Hematopoietic multipotent progenitor cell treated with erythropoietin and hydrocortisone succinate and interleukin-3 and kit ligand, for 17 days (in vitro differentiated cells): ENCODE measurements at regions not wholly inside any gene's neighbourhood (a gene's known extent, or its start where the extent isn't known, plus 50 kb on each side); places are given as distances from the start of the nearest gene placed in this dataset.

ENCODE experiments used
- DNase-seq: peaks from one replicate; pipeline ENCODE4 v3.0.0-alpha.2; 2015; ENCODE audit warnings: low spot score

DNA sequence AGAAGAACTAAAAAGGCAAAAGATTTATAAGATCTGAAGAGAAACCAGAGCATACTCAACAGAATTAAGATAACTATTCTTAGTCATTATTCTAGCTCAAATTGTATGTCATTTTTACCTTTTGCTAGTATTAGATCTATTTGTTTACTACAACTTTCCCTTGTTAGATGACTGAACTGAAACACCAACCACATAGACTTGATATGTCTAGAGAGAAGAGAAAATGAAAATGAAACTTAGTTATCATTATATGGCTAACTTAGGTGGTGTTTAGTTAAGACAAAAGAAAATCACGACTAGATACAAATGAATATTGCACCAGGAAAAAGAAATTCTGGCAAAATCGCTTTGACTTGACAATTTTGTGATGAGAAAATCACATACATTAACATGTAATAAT is 690.8 kb downstream of the PCDH18 start:
- DNase-seq: no peak

DNA sequence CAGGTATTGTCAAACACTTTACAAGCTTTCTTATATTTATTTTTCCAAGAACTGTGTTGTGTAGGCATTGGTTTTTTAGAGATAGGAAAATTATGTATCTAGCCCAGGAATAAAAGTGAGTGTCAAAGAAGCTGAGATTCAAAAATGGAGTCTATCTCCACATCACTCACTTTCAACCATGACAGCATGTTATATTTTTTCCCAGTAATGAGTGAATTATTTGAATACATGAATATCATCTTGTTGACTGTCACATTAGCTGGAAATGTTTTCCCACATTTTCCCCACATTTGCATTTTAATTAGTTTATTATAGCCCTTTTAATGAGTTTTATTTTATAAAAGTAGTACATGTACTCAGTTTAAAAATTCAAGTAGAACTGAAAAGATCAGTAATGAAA is 693.7 kb downstream of the PCDH18 start:
- no peak for DNase-seq

DNA sequence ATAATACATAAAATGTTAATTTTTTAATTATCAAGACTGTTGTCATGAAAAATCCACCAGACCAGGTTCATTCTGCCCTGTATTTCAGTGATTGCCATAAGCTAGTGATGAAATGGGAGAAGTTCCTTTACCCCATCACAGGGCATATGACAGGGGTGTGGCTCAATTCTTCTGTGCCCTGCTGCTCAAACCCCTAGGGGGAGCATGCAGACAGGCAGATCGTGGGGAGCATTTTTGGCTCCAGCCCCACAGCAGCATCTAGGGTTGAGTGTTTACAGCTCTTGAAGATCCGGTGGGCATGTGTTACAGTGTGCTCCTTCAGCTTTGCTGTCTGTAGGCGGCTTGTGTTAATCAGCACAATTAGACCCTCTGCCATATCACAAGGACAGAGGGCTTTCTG is 700.7 kb downstream of the PCDH18 start:
- no peak for DNase-seq

DNA sequence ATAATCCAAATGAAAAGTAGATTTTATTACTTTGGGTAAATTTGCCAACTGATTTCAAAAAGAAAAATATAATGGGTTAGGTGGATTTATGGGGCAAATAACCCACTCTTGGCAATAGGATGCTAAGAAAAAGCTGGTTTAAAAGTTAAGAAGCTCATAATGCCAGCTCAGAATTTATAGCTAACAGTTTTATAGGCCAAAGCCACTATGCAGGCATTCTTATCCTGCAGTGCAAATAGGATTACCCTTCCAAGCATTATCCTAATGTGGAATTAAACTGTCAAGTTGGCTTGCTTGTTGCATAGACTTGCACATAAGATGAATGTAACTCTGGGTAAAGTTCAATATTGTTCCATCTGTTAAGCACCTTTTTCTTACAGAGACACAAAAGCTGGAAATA is 703.0 kb downstream of the PCDH18 start:
- no peak for DNase-seq

DNA sequence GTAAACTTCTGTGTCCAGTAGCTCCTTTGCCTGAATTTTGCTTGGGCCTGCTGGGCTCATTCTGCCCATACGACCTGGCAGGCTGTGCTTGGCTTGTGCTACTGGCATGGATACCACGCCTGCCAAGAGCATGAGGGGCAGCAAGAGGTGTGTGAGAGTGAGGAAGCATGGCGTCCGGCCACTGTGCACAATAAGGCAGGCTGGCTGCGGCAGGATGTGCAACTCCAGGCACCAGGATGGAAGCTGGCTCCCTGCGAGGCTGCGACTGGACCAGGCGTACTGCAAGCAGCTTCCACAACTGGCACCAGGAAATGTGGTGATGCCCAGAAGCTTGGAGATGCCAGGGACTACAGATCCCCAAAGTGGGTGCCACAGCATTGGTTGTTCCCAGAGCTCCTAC is 709.3 kb downstream of the PCDH18 start:
- no peak for DNase-seq

DNA sequence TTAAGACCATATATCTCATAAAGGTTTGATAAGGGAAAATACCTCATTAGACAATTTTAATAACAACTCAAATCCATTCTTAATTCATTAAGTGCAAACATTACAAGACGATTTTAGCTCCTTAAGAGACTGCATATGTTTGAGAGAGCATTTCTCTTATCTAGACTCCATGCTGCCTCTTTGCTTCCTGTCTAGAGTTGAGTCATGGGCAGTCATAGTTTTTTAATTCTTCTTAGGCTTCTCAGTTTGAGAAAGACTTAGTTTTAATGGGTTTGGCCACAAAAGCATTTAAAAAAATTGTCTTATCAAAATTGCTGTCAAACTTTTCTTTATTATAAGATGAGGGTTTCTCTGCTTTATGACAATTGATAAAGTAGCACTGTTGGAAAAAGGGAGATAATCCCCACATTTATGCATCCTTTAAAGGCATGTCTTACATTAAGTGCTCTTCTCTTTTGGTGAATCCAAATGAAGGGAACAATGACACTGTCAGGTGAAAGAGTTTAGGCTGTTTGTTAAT is 713.4 kb downstream of the PCDH18 start:
- no peak for DNase-seq

DNA sequence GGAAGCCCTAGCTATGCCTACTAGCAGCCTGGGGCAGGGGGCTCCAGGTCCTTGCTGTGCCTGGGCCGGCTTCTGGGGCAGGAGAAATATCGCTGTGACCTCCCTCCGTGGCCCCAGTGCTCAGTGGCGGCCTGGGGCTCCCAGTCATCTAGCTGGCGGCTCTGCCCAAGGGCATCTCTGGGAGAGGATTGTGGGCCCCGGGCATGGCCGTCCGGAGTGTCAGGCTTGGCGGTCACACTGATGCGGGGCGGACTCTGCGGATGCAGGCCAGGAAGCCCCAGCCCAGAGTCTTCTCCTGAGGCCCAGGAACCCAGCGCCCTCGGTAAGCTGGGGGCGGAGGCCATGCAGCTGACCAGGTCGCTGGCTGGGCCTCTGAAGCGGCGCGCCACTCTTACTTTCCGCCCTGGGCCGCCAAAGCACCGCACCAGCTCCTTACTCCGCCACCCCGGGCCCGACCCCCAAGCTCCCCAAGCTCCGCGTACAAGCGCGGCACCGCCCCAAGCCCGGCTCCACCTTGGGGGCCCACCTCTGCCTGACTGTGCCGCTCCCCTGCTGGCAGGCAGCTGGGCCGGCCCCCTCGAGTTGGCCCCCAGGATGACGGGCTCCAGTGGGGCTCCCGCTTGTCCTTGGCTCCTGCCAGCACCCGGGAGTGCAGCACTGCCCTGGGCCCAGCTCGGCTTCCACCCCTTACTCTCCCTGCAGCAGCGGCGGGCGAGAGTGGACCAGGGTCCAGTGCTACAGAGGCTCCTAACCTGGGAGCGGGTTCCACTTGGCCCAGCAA is 720.0 kb downstream of the PCDH18 start:
- no peak for DNase-seq

DNA sequence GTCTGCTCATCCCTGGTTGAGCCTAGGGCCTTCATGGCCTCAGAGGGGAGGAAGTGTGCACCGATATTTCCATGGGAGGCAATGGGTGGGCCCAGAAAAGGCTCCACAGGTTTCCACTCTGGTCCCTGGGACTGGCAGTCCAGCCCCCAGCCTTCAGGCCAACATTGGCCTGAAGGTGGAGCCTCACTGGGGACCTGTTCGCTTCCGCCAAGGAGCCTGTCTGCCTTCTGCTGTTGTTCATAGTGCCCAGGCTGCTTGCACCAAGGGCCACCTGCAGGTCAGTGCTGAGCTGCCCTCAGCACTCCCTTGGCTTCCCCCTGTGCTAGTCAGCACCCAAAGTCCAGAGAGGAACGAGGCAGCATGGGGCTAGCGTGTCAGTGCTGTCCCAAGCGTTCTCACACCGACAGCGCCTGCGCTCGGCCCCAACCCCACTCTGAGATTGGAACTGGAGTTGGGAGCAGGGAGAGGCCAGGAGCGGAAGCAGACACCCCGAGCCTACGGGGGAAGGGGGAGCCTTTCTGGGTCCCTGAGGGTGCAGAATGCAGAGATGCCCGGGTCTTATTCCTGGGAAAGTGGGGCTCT is 720.7 kb downstream of the PCDH18 start:
- no peak for DNase-seq

DNA sequence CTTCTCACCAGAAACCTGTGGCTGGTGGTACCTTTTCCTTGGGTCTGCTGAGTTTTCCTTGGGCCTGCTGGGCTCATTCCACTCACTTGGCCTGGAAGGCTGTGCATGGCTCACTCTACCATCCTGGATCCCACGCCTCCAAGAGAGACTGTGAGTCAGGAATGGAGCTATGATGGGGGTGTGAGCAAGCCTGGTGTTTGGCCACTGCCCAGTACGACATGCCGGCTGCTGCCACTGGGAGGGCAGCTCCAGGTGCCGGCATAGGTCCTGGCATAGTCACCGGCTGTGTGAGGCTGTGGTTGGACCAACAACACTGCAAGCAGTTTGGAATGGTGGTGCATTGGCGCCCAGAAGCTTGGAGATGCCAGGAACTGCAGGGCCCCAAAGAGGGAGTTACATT is 721.7 kb downstream of the PCDH18 start:
- no peak for DNase-seq

DNA sequence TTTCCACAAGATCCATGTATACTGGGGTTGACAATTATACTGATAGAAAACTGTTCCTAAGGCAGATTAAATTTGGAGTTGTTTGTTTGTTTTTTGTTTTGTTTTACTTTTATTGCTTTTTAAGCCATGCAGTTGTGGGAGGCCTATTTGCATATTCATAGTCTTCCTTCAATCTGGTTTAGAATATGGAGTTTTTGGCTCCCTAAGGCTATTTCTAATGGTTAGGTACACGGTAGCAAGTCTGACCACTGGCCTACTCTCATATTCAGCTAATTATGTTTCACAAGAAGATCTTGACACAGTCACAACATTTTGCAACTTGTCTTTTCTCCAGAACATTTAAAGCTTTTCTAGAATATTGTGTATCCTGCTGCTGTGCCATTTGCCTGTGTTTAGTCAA is 725.5 kb downstream of the PCDH18 start:
- DNase-seq: no peak

DNA sequence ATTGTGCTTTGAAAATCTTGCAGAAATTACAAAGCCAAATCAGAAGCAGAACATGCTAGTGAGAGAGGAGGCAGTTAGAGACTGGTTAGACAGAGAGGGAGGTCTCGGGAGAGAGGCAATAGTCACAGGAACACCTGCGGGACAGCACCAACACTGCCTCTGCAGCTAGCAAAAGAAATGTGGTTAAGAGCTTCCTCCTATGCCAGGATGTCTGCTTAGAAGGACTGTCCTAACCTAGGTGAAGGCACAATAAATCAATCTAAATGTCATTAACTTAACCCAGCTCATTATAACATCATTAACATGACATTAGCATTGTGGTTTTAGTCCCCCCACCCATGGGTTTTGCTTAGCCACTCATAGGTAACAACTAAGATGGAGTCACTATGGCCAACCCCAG is 726.7 kb downstream of the PCDH18 start:
- DNase-seq: no peak

DNA sequence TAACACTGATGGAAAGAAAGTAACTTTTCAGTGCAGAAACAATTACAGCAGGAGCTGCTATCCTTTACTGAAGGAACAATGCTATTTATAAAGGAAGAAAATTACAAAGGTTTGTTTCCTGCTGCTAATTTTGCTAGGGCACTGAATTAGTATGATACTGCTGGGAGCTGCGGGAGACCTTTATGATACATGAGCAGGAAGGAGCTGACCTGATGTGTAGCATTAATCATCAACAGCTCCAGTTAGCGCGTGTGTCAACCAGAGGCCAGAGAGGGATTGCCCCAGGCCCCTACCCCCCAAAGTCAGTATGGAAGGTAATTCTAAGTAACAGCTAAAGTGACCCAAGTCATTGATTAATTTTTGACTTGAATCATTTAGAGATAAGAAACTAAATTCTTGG is 728.9 kb downstream of the PCDH18 start:
- no peak for DNase-seq

DNA sequence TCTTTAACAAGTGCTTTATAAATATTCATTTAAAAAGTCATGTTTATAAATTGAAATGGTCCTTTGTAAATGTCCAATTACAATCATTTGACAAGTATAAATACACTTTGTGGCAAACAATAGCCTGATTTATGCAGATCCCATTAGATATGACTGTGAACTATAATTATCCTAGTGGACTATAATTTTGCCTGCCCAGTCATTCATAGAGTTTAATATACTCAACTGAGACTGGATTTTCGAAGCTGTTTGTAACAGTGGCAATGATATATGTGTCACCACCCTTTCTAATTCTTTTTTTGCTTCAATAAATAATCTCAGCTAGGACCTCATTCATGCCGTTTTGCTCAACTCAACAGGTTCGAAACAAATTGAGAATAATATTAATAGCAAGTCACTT is 732.0 kb downstream of the PCDH18 start:
- no peak for DNase-seq

DNA sequence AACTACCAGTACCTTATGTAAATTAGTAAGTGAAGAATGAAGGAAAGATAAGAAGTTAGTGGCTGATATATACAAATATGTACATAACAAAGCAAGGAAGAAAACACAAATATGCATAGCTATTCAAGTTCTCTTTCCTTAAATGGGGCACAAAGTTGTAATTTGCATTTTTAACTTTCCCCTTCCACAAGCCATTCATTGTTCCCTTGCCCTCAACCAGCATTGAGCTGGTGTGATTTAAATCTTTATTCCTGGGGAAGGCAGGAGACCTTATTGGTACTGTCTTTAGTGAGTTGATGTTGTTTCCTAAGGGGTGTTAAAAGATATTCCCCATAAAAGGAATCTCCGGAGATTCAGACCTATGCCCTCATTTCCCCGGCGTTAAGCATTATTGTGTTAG is 735.3 kb downstream of the PCDH18 start:
- DNase-seq: no peak

DNA sequence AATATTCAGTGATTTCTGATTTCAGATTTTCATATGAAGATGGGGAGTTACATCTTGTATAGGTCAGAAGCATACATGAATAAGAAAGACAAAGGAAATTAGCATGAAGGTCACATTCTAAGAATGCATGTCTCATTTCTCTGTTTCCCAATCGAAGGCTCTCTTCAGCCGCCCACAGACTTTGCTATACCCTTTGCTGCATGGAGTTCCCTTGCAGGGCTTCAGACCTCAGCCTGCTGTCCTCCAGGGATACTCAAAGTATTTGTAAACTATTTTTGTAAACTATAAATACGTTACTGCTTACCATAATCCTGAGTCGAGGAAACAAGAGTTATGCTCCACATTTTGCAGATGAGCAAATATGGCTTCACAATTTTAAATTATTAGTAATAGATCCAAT is 738.4 kb downstream of the PCDH18 start:
- DNase-seq: no peak

DNA sequence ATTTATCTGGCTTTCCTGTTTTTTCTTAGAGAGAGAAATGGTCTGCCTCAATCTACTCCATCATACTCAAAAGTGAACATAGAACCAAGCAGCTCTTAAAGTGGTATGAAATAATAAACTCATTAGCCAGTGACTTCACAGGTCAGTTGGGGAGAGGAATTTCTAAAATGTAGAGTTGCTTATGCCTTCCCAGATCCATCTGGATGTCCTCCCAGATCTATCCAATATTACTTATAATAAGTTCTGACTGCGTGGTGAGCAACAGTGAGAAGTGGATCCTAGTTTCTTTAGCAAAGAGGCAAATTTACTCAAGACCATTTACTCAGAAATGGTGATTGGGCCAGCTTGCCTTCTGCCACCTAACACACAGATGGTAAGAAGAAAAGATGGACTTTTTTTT is 748.0 kb downstream of the PCDH18 start:
- DNase-seq: no peak

DNA sequence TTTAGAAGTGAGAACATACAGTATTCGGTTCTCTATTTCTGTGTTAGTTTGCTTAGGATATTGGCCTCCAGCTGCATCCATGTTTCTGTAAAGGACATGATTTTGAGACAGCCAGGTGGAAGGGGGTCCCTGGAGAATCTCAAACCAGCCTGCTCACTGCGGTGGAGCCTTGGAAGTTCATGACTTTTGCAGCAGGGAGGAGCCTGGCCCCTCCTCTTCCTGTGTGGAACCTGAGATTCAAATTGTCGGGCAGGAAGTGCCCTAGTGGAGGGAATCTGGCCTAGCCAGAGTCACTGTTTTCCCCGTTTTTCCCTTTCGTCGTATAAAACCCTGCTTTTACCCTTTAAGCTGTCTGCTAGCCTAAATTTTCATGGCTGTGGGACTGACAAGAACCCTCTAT is 762.6 kb downstream of the PCDH18 start:
- DNase-seq: no peak

DNA sequence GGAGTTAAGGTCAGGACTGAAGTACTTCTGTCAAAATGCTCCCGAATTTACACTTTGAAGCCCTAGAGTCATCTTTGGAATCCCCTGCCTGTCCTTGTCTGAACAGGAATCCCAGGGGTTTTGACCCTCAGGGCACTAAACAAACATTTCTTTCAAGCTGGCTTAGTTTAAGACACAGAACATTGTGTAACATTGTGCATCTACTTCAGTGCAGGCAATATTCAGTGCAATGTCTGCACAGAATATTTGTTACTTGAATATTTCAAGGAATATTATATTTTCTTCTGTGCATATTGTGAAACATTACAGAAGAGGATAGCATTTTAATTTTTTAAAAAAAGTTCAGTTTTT is 763.4 kb downstream of the PCDH18 start:
- DNase-seq: no peak

DNA sequence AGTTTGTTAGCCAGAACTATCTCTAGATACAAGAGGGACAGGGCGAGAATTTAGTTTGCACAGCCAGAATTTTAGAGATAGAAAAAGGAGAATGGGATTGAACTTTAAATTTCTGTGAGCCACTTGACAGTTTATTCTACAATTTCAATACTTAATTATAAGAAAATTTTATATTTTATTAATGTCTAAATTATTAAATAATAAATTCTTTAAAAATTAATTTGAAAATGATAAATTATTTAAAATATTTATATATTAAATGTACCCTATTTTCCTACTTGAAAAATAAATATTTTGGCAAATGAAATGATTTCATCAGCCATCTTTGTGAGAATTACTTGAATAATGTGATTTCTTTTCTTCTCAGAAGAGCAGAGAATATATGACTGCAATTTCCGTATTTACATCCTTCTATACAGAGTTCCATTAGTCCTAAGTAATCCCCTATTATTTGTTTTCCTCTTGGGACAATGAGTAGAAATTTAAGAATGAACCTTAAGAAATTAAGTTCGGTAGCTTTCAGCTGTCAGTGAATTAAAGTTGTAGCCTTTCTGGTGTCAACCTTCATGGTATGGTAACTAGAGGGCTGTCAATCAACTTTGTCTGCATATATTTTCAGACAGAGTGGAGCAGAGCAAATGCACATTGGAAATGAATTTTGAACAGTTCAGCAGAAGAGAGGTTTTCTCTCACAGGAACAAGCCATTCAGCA is 763.9 kb downstream of the PCDH18 start:
- no peak for DNase-seq

DNA sequence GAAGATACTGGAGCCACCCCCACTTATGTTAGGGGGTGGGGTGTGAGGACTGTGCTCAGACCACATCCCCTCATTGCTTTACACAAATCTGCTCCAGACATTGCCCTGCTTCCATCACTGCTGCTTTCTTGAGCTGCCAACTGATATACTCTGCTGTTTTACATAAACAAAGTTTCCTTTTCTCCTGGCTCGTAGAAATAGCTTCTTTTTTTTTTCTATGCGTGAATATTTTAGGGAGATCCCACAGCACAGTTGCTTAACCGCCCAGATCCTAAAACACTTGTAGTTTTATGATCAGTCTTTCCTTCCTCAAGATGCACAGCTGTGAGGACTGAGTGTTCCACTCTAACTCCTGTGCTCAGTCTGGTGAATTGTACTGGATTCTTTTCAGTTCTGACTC is 768.4 kb downstream of the PCDH18 start:
- no peak for DNase-seq

DNA sequence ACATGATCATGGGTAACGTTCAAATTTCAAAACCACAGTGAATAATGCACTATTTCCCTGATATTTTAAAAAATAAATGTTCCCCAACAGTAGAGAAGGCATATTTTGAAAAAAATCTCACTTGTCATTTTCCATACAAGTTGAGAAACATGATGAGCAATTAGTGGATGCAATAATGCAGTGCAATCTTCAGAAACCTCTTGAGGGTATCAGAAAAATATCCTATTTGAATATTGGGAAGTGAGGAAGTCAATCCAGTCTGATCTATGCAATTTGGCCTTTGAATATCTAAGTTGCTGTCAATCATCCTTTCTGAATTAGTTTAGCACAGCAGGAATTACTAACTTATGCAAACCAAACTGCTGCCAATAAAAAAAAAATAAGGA is 776.8 kb downstream of the PCDH18 start:
- no peak for DNase-seq

DNA sequence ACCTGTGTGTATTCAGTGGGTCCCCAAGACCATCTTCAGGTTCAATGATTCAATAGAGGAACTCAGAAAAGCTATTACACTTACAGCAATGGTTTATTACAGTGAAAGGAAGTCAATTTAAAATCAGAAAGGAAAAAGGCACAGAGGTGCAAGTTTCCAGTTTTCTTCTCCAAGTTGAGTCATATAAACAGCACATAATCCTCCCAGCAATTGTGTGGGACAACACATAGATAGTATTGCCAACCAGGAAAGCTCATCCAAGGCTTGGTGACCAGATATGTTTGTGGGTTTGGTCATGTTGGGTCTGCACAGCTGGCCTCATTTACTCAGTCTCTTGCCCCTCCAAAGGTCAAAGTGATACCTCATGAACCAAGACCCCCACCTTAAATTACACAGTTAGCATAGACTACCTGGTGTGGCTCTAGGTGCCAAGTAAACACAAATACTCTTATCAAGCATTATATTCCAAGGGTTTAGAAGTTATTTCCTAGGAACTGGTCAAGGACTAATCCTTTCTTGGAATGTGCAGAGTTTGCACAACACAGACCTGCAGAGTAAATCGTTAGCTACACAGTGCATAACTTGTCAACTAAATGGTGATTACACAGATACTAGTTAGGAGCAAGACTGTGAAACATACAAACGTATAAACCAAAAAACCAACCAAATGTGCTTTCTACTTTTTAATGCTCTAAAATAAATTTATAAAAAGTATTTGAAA is 777.3 kb downstream of the PCDH18 start:
- no peak for DNase-seq

DNA sequence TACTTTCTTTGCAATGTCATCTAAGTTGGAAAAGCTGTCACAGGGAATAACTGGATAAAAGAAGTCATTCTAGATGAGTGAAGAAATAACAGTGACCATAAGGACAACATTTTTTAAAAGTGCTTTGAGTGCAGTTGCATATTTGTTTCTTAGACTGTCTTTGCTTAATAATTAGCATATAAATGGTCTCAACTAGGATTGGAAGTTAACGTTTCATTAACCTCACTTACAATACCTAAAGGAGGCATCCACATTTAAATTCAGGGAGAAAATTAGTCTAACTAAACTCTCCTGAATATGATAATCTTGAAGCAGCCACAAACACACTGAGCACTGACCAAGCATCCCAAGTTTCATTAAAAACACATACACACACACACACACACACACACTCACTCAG is 780.7 kb downstream of the PCDH18 start:
- DNase-seq: no peak
